KOPT-K1 (cell line): ENCODE measurements at regions not wholly inside any gene's neighbourhood (a gene's known extent, or its start where the extent isn't known, plus 50 kb on each side); places are given as distances from the start of the nearest gene placed in this dataset.
"Not testable (repeated sequence)": the region's sequence is repeated elsewhere in the genome, so short reads cannot be mapped to it uniquely, and the experiment has no call there.

Experiments
- H3K27ac ChIP-seq: fragments of 200-600 bp; sonication (generic); 2 replicates; pipeline ENCODE4 v1.5.1; 2016; ENCODE audit warnings: antibody characterized with exemption, mild to moderate bottlenecking, low read depth, low read length; ENCODE audit not compliant: poor library complexity, severe bottlenecking
- H3K36me3 ChIP-seq: fragments of 200-600 bp; sonication (generic); 2 replicates; pipeline ENCODE4 v1.5.1; 2017; ENCODE audit warnings: antibody characterized with exemption, mild to moderate bottlenecking, low read length, moderate library complexity; ENCODE audit not compliant: insufficient read depth
- H3K9me3 ChIP-seq: fragments of 200-600 bp; sonication (generic); 2 replicates; pipeline ENCODE4 v1.5.1; 2017; ENCODE audit warnings: antibody characterized with exemption, low read length, mild to moderate bottlenecking; ENCODE audit not compliant: insufficient read depth, poor library complexity, severe bottlenecking

DNA sequence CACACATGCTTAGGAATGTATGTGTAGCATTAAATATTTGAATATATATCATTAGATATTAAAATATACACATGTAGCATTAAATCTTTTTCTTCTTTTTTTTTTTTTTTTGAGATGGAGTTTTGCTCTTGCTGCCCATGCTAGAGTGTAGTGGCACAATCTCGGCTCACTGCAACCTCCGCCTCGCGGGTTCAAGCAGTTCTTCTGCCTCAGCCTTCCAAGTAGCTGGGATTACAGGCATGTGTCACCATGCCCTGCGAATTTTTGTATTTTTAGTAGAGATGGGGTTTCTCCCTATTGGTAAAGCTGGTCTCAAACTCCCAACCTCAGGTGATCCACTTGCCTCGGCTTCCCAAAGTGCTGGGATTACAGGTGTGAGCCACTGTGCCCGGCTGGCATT, 1151.6 kb upstream of the FAM98A start:
- H3K27ac ChIP-seq, H3K9me3 ChIP-seq, H3K36me3 ChIP-seq: not testable (repeated sequence)

- H3K27ac ChIP-seq: no peak overlapping the region
Observed at GRCh38 chr2:34747643-34748042, 1148.5 kb upstream of the FAM98A start.

DNA sequence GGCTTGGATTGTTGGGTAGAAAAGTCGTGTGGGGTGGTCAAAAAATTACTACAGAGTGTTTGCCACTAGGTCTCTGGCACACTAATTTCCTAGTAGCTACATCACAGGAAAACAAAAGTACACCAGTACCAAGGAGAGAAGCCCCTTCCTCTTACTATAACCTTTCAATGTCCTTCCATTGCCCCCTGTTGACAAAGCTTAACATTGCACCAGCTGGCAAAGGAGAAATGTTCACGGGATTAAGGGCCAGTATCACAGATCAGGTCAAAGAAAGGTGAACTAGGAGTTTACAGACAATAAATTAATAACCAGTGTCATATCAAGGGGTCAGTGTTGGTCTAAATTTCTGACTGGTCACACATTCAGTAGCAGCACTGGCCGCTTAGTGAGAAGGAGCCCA, 1139.6 kb upstream of the FAM98A start:
- Histone ChIP-seq H3K9me3 (no peaks in the 10 kb centered on the region), H3K27ac (no peak overlapping the region), H3K36me3 (no peaks in the 10 kb centered on the region)

More at GRCh38 chr2:34747643-34748042, 1148.5 kb upstream of the FAM98A start:
- Histone ChIP-seq H3K36me3 (no peaks in the 10 kb centered on the region), H3K9me3 (no peaks in the 10 kb centered on the region)

DNA sequence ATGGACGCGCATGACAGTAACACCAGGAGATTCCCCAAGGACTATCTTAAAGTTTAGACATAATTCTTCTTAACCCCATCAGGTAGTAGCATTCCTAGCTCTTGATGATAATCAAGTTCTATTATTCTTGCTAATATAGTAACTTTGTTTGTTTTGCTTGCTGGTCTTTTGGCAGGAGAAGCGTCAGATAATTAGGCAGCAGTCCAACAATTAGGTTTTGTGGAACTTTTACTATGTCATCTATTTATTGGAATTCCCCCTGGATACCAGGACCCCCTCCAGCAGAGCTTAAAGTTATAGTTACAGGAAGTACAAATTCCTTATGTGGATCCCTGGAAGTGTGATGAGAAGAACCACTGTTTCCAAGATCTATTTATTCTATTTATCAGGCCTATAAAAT, 1138.0 kb upstream of the FAM98A start:
- Histone ChIP-seq H3K9me3 (no peaks in the 10 kb centered on the region), H3K27ac (no peak overlapping the region), H3K36me3 (no peaks in the 10 kb centered on the region)

DNA sequence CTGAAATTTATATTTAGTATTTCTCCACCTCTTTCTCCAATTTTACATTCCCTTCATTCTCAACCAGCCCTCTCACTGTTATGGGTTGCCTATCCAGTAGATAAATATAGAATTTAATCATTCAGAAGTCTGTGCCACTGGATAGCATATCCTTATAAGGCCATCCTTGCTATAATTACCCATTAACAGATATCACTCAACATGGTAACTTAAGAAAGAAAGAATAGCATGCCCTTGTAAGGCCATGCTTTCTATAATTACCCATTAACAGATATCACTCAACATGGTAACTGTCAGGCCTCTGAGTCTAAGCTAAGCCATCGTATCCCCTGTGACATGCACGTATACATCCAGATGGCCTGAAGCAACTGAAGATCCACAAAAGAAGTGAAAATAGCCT, 1137.4 kb upstream of the FAM98A start:
- Histone ChIP-seq H3K36me3 (no peaks in the 10 kb centered on the region), H3K9me3 (no peaks in the 10 kb centered on the region), H3K27ac (no peak overlapping the region)

GRCh38 chr2:34734662-34735061, 1135.6 kb upstream of the FAM98A start:
- H3K27ac ChIP-seq: no peak overlapping the region
- no peaks in the 10 kb centered on the region for H3K9me3 ChIP-seq
- no peaks in the 10 kb centered on the region for H3K36me3 ChIP-seq

DNA sequence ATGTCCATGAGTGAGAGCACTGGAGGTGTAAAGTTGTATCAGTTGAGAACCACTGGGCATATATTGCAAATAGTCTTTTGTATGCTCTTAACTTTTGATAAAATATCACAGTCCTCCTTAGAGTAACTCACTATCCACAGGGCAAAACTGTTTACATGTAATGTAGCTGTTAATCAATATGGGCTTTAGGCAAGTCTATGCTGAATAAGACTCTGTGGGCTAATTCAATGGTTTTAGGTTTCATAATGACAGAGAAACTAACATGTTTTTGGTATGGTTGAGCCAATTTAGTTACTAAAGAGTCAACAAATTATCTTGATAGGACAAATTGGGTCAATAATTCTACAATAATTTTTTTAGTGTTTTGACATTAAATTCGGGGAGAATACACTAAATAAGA, 1134.9 kb upstream of the FAM98A start:
- no peak overlapping the region for H3K27ac ChIP-seq
- H3K36me3 ChIP-seq: no peaks in the 10 kb centered on the region
- H3K9me3 ChIP-seq: no peaks in the 10 kb centered on the region

GRCh38 chr2:34731292-34731691, 1132.2 kb upstream of the FAM98A start:
- no peak overlapping the region for H3K27ac ChIP-seq
- no peaks in the 10 kb centered on the region for H3K9me3 ChIP-seq
- no peaks in the 10 kb centered on the region for H3K36me3 ChIP-seq

- no peaks in the 10 kb centered on the region for H3K9me3 ChIP-seq
- H3K27ac ChIP-seq: no peak overlapping the region
- no peaks in the 10 kb centered on the region for H3K36me3 ChIP-seq
Observed at GRCh38 chr2:34729845-34730244, 1130.7 kb upstream of the FAM98A start.

DNA sequence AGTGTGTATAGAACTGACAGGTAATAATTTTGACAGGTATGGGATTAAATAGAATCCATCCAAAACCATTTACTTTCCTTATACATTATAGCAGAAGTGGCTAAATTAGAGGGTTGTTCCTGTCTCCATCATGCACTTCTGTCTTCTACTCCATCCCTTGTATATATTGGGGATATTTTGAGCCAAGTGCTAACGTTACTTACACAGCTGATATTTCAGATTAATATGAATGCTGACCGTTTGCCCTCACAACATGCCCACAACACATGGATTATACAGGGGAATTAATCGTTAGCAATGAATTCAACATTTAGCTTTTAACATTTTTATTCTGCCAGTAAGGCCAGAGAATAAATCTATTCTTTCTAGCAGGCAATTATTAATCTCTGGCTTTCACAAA, 1125.0 kb upstream of the FAM98A start:
- Histone ChIP-seq H3K27ac (no peak overlapping the region), H3K9me3 (no peaks in the 10 kb centered on the region)

DNA sequence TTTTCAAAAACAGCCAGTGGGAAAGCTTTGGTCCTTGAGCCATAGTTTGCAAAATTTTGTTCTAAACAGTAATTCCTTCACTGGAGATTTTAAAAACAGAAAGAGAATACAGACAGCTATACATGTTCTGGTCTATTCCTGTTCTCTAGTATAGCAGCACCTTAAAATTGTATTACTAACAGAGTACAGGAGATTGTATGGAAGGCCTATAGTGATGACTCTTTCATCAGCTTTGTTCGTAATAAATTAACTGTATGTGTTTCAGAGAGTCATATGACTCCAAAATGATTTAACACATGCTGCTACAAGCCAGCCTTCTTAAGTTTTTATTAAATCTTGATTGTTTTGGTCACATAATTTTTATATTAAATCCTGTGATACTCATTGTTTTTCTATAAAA, 1124.6 kb upstream of the FAM98A start:
- Histone ChIP-seq H3K27ac (no peak overlapping the region), H3K36me3 (no peaks in the 10 kb centered on the region), H3K9me3 (no peaks in the 10 kb centered on the region)

More for the DNA sequence above, 1125.0 kb upstream of the FAM98A start:
- no peaks in the 10 kb centered on the region for H3K36me3 ChIP-seq

- Histone ChIP-seq H3K36me3 (no peaks in the 10 kb centered on the region), H3K9me3 (no peaks in the 10 kb centered on the region), H3K27ac (no peak overlapping the region)
Observed at GRCh38 chr2:34719206-34719605, 1120.1 kb upstream of the FAM98A start.

GRCh38 chr2:34705551-34706247, 1106.6 kb upstream of the FAM98A start:
- Histone ChIP-seq H3K9me3 (no peaks in the 10 kb centered on the region), H3K27ac (no peak overlapping the region), H3K36me3 (no peaks in the 10 kb centered on the region)

DNA sequence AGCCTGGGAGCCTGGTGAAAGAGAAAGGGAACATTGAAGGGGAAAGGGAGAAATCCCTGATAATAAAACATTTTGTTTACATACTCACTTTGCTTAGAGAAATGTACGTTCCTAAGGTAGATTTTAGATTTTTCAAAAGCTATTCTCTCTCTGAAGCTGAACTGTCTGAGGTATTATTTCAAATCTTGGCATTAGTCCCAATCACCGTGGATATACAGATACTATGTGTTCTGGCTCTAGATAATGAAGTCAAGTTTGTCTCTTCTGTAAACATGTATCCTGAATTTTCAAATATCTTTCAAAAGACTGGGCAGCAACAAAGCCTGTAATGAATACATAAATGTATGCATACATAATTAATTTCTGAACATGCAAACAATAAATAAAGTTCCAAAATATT, 1104.2 kb upstream of the FAM98A start:
- H3K27ac ChIP-seq: no peak overlapping the region
- H3K9me3 ChIP-seq: no peaks in the 10 kb centered on the region
- no peaks in the 10 kb centered on the region for H3K36me3 ChIP-seq

DNA sequence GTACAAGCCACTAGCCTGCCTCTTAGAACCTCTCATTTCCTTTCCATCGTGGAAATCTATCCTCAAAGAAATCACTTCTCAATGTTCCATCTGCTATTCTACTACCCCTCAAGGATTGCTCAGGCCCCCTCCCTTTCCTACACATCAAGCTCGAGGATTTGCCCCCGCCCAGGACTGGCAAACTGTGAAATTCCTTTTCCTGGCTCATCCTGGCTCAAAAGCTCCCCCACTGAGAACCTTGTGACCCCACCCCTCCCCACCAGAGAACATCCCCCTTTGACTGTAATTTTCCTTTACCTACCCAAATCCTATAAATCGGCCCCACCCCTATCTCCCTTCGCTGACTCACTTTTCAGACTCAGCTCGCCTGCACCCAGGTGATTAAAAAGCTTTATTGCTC, 1103.3 kb upstream of the FAM98A start:
- H3K9me3 ChIP-seq, H3K36me3 ChIP-seq, H3K27ac ChIP-seq: not testable (repeated sequence)

GRCh38 chr2:34677591-34677990, 1078.5 kb upstream of the FAM98A start:
- H3K36me3 ChIP-seq, H3K9me3 ChIP-seq, H3K27ac ChIP-seq: not testable (repeated sequence)
